ENCODE measurements at regions not wholly inside any gene's neighbourhood (a gene's known extent, or its start where the extent isn't known, plus 50 kb on each side); places are given as distances from the start of the nearest gene placed in this dataset.

DNA sequence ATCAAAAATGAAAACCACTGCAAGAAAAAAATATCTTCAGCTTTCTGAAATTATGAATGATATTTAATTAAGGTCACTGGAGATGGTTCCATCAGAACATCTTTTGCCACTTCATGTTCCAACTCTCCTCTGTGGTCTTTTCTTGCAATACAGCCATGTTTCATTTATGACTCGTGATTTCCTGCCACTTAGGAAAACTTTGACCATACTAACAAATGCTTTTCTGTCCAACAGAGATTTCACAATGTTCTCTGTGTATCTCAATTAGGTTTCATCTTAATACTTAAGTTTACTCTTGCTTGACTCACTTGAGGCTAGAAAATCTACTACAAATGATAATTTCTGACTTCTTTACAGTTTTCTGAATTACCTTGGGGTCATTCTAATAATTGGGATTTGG is 330.9 kb downstream of the CXXC4 start (continued):
- TF ChIP-seq, protein P1, sequence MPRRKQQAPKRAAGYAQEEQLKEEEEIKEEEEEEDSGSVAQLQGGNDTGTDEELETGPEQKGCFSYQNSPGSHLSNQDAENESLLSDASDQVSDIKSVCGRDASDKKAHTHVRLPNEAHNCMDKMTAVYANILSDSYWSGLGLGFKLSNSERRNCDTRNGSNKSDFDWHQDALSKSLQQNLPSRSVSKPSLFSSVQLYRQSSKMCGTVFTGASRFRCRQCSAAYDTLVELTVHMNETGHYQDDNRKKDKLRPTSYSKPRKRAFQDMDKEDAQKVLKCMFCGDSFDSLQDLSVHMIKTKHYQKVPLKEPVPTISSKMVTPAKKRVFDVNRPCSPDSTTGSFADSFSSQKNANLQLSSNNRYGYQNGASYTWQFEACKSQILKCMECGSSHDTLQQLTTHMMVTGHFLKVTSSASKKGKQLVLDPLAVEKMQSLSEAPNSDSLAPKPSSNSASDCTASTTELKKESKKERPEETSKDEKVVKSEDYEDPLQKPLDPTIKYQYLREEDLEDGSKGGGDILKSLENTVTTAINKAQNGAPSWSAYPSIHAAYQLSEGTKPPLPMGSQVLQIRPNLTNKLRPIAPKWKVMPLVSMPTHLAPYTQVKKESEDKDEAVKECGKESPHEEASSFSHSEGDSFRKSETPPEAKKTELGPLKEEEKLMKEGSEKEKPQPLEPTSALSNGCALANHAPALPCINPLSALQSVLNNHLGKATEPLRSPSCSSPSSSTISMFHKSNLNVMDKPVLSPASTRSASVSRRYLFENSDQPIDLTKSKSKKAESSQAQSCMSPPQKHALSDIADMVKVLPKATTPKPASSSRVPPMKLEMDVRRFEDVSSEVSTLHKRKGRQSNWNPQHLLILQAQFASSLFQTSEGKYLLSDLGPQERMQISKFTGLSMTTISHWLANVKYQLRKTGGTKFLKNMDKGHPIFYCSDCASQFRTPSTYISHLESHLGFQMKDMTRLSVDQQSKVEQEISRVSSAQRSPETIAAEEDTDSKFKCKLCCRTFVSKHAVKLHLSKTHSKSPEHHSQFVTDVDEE (CRISPR knock-in tag; IDR thresholded peaks at IDR 0.05), result no peak
- TF ChIP-seq ARNTL (CRISPR knock-in tag; IDR thresholded peaks at IDR 0.05; ENCODE audit: borderline replicate concordance, low read depth), result no peak
- TF ChIP-seq SNAI2 (CRISPR knock-in tag; IDR thresholded peaks at IDR 0.05), result no peak
- no peak for TF ChIP-seq RARB (CRISPR knock-in tag; IDR thresholded peaks at IDR 0.05)
- no peak for TF ChIP-seq GLIS3 (CRISPR knock-in tag; IDR thresholded peaks at IDR 0.05)
- no peak for TF ChIP-seq TCF4 (CRISPR knock-in tag; IDR thresholded peaks at IDR 0.05; ENCODE audit: borderline replicate concordance)
- TF ChIP-seq, protein P2, sequence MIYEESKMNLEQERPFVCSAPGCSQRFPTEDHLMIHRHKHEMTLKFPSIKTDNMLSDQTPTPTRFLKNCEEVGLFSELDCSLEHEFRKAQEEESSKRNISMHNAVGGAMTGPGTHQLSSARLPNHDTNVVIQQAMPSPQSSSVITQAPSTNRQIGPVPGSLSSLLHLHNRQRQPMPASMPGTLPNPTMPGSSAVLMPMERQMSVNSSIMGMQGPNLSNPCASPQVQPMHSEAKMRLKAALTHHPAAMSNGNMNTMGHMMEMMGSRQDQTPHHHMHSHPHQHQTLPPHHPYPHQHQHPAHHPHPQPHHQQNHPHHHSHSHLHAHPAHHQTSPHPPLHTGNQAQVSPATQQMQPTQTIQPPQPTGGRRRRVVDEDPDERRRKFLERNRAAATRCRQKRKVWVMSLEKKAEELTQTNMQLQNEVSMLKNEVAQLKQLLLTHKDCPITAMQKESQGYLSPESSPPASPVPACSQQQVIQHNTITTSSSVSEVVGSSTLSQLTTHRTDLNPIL (CRISPR knock-in tag; IDR thresholded peaks at IDR 0.05; ENCODE audit: low read depth), result no peak
- TF ChIP-seq CSDC2 (CRISPR knock-in tag; IDR thresholded peaks at IDR 0.05), result no peak
- no peak for TF ChIP-seq ZC3H10 (CRISPR knock-in tag; IDR thresholded peaks at IDR 0.05)

DNA sequence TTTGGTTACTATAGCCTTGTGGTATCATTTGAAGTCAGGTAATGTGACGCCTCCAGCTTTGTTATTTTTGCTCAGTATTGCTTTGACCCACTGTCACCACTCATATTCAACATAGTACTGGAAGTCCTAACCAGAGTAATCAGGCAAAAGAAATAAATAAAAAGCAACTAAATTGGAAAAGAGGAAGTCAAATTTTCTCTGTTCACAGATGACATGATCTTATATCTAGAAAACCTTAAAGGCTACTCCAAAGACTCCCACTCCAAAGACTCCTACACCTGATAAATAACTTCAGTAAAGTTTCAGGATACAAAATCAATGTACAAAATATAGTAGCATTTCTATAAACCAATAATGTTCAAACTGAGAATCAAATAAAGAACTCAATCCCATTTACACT is 348.6 kb downstream of the CXXC4 start:
- no peak for ATAC-seq
- no peak for TF ChIP-seq CSDC2 (CRISPR knock-in tag; IDR thresholded peaks at IDR 0.05)
- no peak for TF ChIP-seq PPARA (CRISPR knock-in tag; IDR thresholded peaks at IDR 0.05; ENCODE audit: borderline replicate concordance)
- TF ChIP-seq, protein P1 (CRISPR knock-in tag; IDR thresholded peaks at IDR 0.05), result no peak
- TF ChIP-seq ARNTL (CRISPR knock-in tag; IDR thresholded peaks at IDR 0.05; ENCODE audit: borderline replicate concordance, low read depth), result no peak

DNA sequence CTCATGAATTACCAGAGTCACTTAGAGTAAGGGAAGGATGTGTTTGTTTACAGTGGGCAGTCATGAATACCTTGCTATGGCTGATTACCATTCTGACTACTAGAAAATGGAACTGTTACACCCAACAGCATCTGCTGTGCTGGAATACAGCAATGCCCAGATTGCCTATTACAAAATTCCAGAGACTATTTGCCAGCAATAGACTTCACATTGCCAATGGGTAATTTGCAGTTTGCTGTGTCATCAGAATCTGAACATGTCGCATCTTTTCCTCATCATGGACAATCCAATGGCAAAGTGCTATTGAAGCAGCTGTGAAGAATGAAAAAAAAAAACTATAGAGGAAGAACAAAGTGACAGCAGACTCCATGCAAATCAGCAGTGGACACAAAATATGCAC is 356.6 kb downstream of the CXXC4 start:
- no peak for TF ChIP-seq ZFP3 (CRISPR knock-in tag; IDR thresholded peaks at IDR 0.05)
- TF ChIP-seq OSR1 (CRISPR knock-in tag; IDR thresholded peaks at IDR 0.05), result no peak
- TF ChIP-seq ZFP30 (CRISPR knock-in tag; IDR thresholded peaks at IDR 0.05), result no peak
- no peak for TF ChIP-seq ZNF8 (CRISPR knock-in tag; IDR thresholded peaks at IDR 0.05)
- no peak for TF ChIP-seq TCF4 (CRISPR knock-in tag; IDR thresholded peaks at IDR 0.05; ENCODE audit: borderline replicate concordance)
- TF ChIP-seq, protein P1 (CRISPR knock-in tag; IDR thresholded peaks at IDR 0.05), result no peak
- TF ChIP-seq ZNF565 (CRISPR knock-in tag; conservative IDR thresholded peaks at IDR 0.05; ENCODE audit: low read depth), result no peak
- TF ChIP-seq BACH2 (CRISPR knock-in tag; IDR thresholded peaks at IDR 0.05; ENCODE audit: borderline replicate concordance), result no peak
- no peak for TF ChIP-seq ZC3H10 (CRISPR knock-in tag; IDR thresholded peaks at IDR 0.05)
- TF ChIP-seq, protein P2 (CRISPR knock-in tag; IDR thresholded peaks at IDR 0.05; ENCODE audit: low read depth), result no peak
- TF ChIP-seq ARNTL (CRISPR knock-in tag; IDR thresholded peaks at IDR 0.05; ENCODE audit: borderline replicate concordance, low read depth), result no peak
- TF ChIP-seq CSDC2 (CRISPR knock-in tag; IDR thresholded peaks at IDR 0.05), result no peak
- TF ChIP-seq, protein P3, sequence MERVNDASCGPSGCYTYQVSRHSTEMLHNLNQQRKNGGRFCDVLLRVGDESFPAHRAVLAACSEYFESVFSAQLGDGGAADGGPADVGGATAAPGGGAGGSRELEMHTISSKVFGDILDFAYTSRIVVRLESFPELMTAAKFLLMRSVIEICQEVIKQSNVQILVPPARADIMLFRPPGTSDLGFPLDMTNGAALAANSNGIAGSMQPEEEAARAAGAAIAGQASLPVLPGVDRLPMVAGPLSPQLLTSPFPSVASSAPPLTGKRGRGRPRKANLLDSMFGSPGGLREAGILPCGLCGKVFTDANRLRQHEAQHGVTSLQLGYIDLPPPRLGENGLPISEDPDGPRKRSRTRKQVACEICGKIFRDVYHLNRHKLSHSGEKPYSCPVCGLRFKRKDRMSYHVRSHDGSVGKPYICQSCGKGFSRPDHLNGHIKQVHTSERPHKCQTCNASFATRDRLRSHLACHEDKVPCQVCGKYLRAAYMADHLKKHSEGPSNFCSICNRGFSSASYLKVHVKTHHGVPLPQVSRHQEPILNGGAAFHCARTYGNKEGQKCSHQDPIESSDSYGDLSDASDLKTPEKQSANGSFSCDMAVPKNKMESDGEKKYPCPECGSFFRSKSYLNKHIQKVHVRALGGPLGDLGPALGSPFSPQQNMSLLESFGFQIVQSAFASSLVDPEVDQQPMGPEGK (CRISPR knock-in tag; IDR thresholded peaks at IDR 0.05; ENCODE audit: borderline replicate concordance), result no peak

More for the DNA sequence above, 356.6 kb downstream of the CXXC4 start:
- ATAC-seq, result no peak

Data from SK-N-SH treated with all-trans-retinoic acid at 6 μM for 48 hours (cell line).